ENCODE measurements at regions not wholly inside any gene's neighbourhood (a gene's known extent, or its start where the extent isn't known, plus 50 kb on each side); places are given as distances from the start of the nearest gene placed in this dataset.

DNA sequence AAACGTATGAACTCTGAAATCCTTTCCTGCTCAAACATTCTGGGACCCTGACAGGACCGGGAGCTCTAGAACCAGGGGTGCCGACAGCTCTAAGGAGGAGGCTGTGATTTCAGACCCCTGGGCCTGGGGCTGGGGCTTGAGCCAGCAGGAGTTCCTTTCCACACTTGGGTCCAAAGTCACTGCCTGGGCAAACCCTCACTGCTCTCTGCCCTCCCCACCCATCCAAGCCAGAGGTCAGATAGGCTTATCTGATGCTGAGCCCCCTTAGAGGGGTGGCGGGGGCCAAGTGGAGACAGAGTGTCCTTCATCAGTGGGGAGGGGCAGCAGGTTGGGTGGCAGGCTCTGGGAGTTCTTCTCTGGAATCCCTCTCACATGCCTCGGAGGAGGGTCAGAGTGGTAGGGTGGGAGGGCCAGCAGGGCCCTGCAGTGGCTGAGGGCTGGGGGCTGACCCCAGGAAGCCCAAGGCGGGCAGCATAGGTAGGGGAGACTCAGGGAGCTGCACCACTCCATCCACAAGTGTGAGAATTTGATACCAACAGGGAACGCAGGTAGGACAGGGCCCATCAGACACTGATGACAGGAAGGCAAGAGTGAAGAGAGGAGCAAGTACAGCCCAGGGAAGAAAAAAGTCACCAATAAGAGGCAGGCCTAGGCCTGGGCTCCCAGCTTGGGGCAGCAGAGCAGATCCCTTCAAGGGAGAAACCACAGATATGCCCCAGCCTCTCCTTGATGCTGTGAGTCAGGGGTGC is 121.0 kb downstream of the MRPL14 start:
- no peak for DNase-seq (ENCODE audit: low read depth)
- no peak overlapping the region for H3K4me3 ChIP-seq (ENCODE audit: low read depth, low read length)

DNA sequence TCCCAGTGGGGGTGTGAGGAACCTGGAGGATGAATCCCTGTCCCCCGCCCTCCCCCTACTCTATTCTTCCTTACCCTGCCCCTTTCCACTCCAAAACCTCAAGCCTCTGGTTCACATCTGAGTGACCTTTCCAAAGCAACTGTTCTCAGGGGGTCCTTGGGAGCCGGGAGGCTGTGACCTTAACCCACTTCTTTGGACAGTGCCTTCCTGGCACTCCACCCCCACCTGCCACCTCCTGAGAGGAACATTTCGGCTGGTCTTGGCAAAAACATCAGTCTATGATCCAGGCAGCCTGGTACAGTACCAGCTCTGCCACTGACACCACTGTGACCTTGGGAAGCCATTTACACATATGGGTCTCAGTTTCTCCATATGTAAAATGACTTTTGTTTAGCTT is 121.7 kb downstream of the MRPL14 start:
- H3K4me3 ChIP-seq (ENCODE audit: low read depth, low read length), result no peak overlapping the region
- TF ChIP-seq, protein P1, sequence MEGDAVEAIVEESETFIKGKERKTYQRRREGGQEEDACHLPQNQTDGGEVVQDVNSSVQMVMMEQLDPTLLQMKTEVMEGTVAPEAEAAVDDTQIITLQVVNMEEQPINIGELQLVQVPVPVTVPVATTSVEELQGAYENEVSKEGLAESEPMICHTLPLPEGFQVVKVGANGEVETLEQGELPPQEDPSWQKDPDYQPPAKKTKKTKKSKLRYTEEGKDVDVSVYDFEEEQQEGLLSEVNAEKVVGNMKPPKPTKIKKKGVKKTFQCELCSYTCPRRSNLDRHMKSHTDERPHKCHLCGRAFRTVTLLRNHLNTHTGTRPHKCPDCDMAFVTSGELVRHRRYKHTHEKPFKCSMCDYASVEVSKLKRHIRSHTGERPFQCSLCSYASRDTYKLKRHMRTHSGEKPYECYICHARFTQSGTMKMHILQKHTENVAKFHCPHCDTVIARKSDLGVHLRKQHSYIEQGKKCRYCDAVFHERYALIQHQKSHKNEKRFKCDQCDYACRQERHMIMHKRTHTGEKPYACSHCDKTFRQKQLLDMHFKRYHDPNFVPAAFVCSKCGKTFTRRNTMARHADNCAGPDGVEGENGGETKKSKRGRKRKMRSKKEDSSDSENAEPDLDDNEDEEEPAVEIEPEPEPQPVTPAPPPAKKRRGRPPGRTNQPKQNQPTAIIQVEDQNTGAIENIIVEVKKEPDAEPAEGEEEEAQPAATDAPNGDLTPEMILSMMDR (IDR thresholded peaks at IDR 0.05; ENCODE audit: low read depth, low read length, missing control alignments), result no peak
- no peak for DNase-seq (ENCODE audit: low read depth)

More for the DNA sequence above, 121.0 kb downstream of the MRPL14 start:
- TF ChIP-seq, protein P1 (IDR thresholded peaks at IDR 0.05; ENCODE audit: low read depth, low read length, missing control alignments), result no peak

DNA sequence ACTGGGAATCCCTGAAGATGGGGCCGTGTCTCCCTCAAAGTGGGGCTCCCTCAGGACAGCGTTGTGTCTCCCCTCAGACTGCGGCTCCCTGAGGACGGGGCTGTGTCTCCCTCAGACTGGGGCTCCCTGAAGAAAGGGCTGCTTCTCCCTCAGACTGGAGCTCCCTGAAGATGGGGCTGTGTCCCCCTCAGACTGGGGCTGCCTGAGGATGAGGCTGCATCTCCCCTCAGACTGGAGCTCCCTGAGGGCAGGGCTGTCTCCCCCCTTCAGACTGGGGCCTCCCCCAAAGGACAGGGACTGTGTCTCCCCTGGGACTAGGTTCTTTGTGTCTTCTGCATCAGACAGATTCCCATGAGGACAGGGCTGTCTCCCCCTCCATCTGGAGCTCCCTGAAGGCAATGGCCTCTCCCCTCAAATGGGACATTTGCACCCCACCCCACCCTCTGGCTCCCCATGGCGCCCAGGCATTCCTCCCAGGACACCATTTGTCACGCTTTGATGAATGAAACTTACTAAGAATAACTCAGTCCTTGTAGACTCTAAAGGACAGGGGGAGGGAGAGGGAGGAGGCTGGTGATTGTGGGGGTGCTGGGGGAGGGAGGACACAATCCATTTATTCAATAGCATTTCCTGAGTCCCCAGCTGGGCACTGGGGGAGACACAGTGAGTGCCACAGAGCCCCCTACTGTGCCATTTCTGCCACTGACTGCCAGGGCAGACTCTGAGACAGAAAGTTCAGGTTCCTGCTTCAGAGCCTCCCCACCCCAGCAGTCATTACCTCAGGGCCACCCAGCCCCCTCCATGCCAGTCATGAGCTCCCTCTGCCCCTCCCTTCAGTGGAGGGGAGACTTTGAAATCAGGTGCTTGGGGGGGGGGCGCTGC is 122.4 kb downstream of the MRPL14 start:
- no peak overlapping the region for H3K4me3 ChIP-seq (ENCODE audit: low read depth, low read length)
- TF ChIP-seq, protein P1 (IDR thresholded peaks at IDR 0.05; ENCODE audit: low read depth, low read length, missing control alignments), result peak; percentile 53
- no peak for DNase-seq (ENCODE audit: low read depth)

DNA sequence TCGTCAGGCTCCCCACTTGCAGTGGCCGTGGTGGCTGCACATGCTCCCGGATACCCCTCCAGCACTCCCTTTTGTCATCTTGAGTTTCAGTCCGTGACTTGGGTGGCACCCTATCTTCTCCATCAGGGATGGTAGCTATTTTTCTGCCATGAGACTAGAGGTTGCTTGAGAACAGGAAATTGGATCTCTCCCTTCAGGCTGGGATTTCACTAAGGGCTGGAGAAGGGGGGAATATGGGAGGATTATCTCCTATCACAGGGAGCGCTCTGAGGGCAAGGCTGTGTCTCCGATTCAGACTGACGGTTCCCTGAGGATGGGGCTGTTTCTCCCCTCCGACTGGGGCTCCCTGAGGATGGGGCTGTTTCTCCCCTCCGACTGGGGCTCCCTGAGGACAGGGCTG is 123.1 kb downstream of the MRPL14 start:
- TF ChIP-seq, protein P1 (IDR thresholded peaks at IDR 0.05; ENCODE audit: low read depth, low read length, missing control alignments), result no peak
- H3K4me3 ChIP-seq (ENCODE audit: low read depth, low read length), result no peak overlapping the region
- DNase-seq (ENCODE audit: low read depth), result no peak

DNA sequence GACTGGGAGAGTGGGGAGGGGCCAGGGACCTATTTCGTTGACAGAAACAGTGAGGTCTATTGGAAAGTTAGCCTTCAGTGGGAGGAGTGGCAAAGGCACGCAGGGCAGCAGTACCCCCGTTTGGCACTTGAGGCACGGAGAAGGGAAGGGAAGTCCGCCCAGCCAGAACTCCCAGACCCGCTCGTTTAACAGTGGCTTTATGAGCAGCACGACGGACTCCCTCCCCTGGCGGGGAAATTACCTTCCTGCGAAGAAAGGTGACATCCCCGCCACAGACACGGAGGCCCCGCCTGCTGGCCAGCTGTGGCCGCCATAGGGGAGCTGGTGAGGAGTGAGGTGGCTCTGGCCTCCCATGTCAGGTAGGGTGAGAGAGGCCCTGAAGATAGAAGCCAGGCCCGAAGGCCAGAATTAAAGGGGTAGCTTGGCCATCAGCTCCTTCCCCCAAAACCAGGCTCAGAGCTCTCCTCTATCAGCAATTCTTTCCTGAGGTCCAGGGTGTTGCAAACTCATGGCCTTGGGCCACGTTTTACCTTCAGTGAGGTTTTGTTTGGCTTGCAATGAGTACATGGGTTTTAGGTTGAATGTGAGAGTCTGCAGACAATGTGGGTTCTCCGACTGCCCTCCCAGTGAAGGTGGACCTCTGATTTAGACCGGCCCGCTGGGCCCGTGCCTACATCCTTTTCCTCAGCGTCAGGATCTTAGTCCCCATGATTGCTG is 123.7 kb downstream of the MRPL14 start:
- TF ChIP-seq, protein P1 (IDR thresholded peaks at IDR 0.05; ENCODE audit: low read depth, low read length, missing control alignments), result peak; percentile 23
- H3K4me3 ChIP-seq (ENCODE audit: low read depth, low read length), result peak overlapping the region; percentile 56; the same call in 1 of the 2 replicates
- no peak for DNase-seq (ENCODE audit: low read depth)

DNA sequence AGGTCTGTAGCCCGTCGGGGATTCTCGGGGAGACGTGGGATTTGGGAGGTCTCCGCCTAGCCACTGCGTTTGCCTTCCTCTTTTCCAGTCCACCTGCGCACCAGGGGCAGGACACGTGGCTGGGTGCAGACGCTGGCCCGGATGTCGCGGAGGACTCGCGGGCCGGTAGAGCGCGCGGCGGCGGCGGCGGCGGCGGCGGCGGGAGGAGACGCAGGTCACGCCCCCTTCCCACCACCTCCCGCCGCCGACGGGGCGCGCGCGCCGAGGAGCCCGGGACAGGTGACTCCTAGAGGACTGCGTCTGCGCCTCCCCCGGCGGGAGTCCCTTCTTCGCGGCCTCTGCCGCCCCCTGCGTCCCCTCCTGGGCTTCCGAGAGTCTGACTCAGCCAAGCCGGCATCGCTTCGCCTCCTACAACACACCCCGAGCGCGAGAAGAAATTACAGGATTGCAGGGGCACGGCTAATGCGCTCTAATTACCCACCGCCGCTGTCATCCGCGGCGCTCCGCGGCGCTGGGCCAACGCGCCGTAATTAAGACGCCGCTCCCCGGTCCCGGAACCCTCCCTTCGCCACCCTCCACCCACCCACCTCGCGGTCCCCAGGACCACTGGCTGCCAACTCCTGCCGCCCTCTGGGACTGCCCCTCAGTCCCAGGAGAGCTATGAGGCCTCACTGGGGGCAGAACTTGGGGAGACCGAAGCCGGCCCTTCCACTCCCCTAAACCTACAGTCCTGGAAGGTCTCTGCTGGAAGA is 124.5 kb downstream of the MRPL14 start:
- TF ChIP-seq, protein P1 (IDR thresholded peaks at IDR 0.05; ENCODE audit: low read depth, low read length, missing control alignments), result no peak
- no peak for DNase-seq (ENCODE audit: low read depth)
- peak overlapping the region; percentile 56 for H3K4me3 ChIP-seq (ENCODE audit: low read depth, low read length)
